HCT116 (cell line): ENCODE measurements at regions not wholly inside any gene's neighbourhood (a gene's known extent, or its start where the extent isn't known, plus 50 kb on each side); places are given as distances from the start of the nearest gene placed in this dataset.
A peak's percentile ranks its signal among the peaks of the same experiment; 100 is the strongest.

ENCODE experiments used
- ATAC-seq: fragments of 200-7000 bp; cut with Tn5 transposase; 2 replicates; pipeline ENCODE4 v1.9.1; 2020; ENCODE audit warnings: mild to moderate bottlenecking, moderate library complexity
- BruUV-seq: library from RNA; stranded (reverse); fragments of 400-500 nt; replicated peaks from 2 replicates; lab custom pipeline; 2021; lab: Mats Ljungman, UMichigan
- CTCF ChIA-PET: fragments of 300-600 bp; sonication (Branson Sonifier 250); formaldehyde crosslinking; loops from one replicate; lab custom pipeline; 2021; ENCODE audit warnings: antibody characterized with exemption; lab: Charles Lee
- POLR2A ChIA-PET: fragments of 300-600, 350-600 bp; sonication (Branson Sonifier 250); formaldehyde crosslinking; loops from one replicate; lab custom pipeline; 2021; ENCODE audit warnings: antibody characterized with exemption; lab: Charles Lee
- RAD21 ChIA-PET, 2 experiments: fragments of 300-600 bp; sonication (Branson Sonifier 250); formaldehyde crosslinking; loops; one replicate each; lab custom pipeline; 2023; ENCODE audit warnings: low total read pairs in 2 of 2; ENCODE audit not compliant: uncharacterized antibody in 2 of 2, unreplicated experiment in 2 of 2, low non-redundant PET in 1 of 2; lab: Charles Lee
- DNase-seq: peaks from one replicate; pipeline ENCODE4 v3.0.0-alpha.2; 2010; ENCODE audit warnings: low read depth, low spot score
- H2AFZ ChIP-seq: fragments of 200-600 bp; shearing (Covaris generic), sonication (generic); 2 replicates; pipeline ENCODE4 v1.6.1; 2017; ENCODE audit warnings: low read depth, mixed run types, mixed read lengths, antibody characterized with exemption, low read length; ENCODE audit not compliant: poor library complexity, severe bottlenecking
- H3K27ac ChIP-seq: 2 replicates; pipeline ENCODE4 v1.5.1; 2012; ENCODE audit warnings: low read depth, low read length
- H3K27me3 ChIP-seq: fragments of 200-600 bp; sonication (generic); 2 replicates; pipeline ENCODE4 v1.6.1; 2016; ENCODE audit warnings: mixed run types, low read length, mixed read lengths; ENCODE audit not compliant: insufficient read depth
- H3K36me3 ChIP-seq, 2 experiments: fragments of 200-500 bp in 1 of 2; fragments of 200-600 bp in 1 of 2; sonication (Bioruptor generic) in 1 of 2; sonication (generic) in 1 of 2; 2 replicates each; pipeline versions ENCODE4 v1.5.1 to v1.6.1; 2014 to 2016; ENCODE audit warnings: low read length in 2 of 2, inconsistent platforms in 1 of 2, mixed read lengths in 1 of 2, mixed run types in 1 of 2; ENCODE audit not compliant: insufficient read depth in 2 of 2, control insufficient read depth in 1 of 2
- H3K4me1 ChIP-seq, 2 experiments: fragments of 200-600 bp in 1 of 2; sonication (generic) in 1 of 2; 2 replicates each; pipeline versions ENCODE4 v1.5.1 to v1.6.1; 2012 to 2017; ENCODE audit warnings: low read length in 2 of 2, inconsistent platforms in 1 of 2, mild to moderate bottlenecking in 1 of 2, mixed read lengths in 1 of 2, mixed run types in 1 of 2, moderate library complexity in 1 of 2; ENCODE audit not compliant: insufficient read depth in 2 of 2, control insufficient read depth in 1 of 2
- H3K4me2 ChIP-seq: fragments of 200-600 bp; sonication (generic); 2 replicates; pipeline ENCODE4 v1.6.1; 2017; ENCODE audit warnings: mixed run types, low read length, mixed read lengths
- H3K4me3 ChIP-seq, 2 experiments: fragments of 200-600 bp in 1 of 2; sonication (generic) in 1 of 2; replicated peaks in 1 of 2; 2 replicates each; pipeline ENCODE4 v1.5.1; 2011 to 2016; ENCODE audit warnings: low read length in 2 of 2, control low read depth in 1 of 2, low read depth in 1 of 2, mild to moderate bottlenecking in 1 of 2, mixed read lengths in 1 of 2, mixed run types in 1 of 2
- H3K79me2 ChIP-seq: fragments of 200-600 bp; sonication (generic); 2 replicates; pipeline ENCODE4 v1.6.1; 2017; ENCODE audit warnings: mild to moderate bottlenecking, mixed run types, low read length, moderate library complexity, mixed read lengths; ENCODE audit not compliant: insufficient read depth
- H3K9ac ChIP-seq: fragments of 200-600 bp; sonication (generic); 2 replicates; pipeline ENCODE4 v1.6.1; 2016; ENCODE audit warnings: low read length, mixed read lengths
- H3K9me2 ChIP-seq: fragments of 200-600 bp; sonication (generic), shearing (Covaris generic); 2 replicates; pipeline ENCODE4 v1.6.1; 2017; ENCODE audit warnings: mixed run types, mild to moderate bottlenecking, moderate library complexity; ENCODE audit not compliant: insufficient read depth
- H3K9me3 ChIP-seq, 2 experiments: fragments of 200-500 bp in 1 of 2; fragments of 200-600 bp in 1 of 2; sonication (Bioruptor generic) in 1 of 2; sonication (generic) in 1 of 2; 2 replicates each; pipeline ENCODE4 v1.6.1; 2014 to 2017; ENCODE audit warnings: low read length in 2 of 2, mixed read lengths in 2 of 2, inconsistent platforms in 1 of 2, low read depth in 1 of 2, mild to moderate bottlenecking in 1 of 2, mixed run types in 1 of 2, moderate library complexity in 1 of 2; ENCODE audit not compliant: control insufficient read depth in 1 of 2, insufficient read depth in 1 of 2
- H4K20me1 ChIP-seq: fragments of 200-600 bp; sonication (generic), shearing (Covaris generic); 2 replicates; pipeline ENCODE4 v1.6.1; 2017; ENCODE audit warnings: mixed run types, mild to moderate bottlenecking, moderate library complexity; ENCODE audit not compliant: insufficient read depth
- EGR1 ChIP-seq: IDR thresholded peaks from 2 replicates; pipeline ENCODE4 v1.6.1; 2012; ENCODE audit warnings: low read depth
- EZH2phosphoT487 ChIP-seq: fragments of 200-600 bp; IDR thresholded peaks from 2 replicates; pipeline ENCODE4 v1.6.1; 2018; ENCODE audit warnings: antibody characterized with exemption, borderline replicate concordance
- JUND ChIP-seq: IDR thresholded peaks from 2 replicates; pipeline ENCODE4 v1.6.1; 2012
- POLR2A ChIP-seq: IDR thresholded peaks from 2 replicates; pipeline ENCODE4 v1.7.0; 2011; ENCODE audit warnings: borderline replicate concordance; ENCODE audit not compliant: insufficient read depth, insufficient read length; ENCODE audit errors: extremely low read depth
- RAD21 ChIP-seq: IDR thresholded peaks from 2 replicates; pipeline ENCODE4 v1.6.1; 2012; ENCODE audit warnings: low read depth, mild to moderate bottlenecking
- intact Hi-C: fragments of 100-400 bp; cut with micrococcal nuclease; formaldehyde crosslinking; loops from 2 replicates; pipeline ENCODE4 v1.10.0; 2022
- TF ChIP-seq, protein P1 (sequence below), 3 experiments: fragments of 200-600 bp in 1 of 3; sonication (generic) in 1 of 3; IDR thresholded peaks in 2 of 3; conservative IDR thresholded peaks in 1 of 3; 2 replicates each; pipeline ENCODE4 v1.5.1; 2012 to 2017; ENCODE audit warnings: low read depth in 2 of 3, low read length in 2 of 3, antibody characterized with exemption in 1 of 3, borderline replicate concordance in 1 of 3, control low read depth in 1 of 3, mild to moderate bottlenecking in 1 of 3, mixed read lengths in 1 of 3, mixed run types in 1 of 3, moderate library complexity in 1 of 3; ENCODE audit not compliant: insufficient read depth in 1 of 3

DNA sequence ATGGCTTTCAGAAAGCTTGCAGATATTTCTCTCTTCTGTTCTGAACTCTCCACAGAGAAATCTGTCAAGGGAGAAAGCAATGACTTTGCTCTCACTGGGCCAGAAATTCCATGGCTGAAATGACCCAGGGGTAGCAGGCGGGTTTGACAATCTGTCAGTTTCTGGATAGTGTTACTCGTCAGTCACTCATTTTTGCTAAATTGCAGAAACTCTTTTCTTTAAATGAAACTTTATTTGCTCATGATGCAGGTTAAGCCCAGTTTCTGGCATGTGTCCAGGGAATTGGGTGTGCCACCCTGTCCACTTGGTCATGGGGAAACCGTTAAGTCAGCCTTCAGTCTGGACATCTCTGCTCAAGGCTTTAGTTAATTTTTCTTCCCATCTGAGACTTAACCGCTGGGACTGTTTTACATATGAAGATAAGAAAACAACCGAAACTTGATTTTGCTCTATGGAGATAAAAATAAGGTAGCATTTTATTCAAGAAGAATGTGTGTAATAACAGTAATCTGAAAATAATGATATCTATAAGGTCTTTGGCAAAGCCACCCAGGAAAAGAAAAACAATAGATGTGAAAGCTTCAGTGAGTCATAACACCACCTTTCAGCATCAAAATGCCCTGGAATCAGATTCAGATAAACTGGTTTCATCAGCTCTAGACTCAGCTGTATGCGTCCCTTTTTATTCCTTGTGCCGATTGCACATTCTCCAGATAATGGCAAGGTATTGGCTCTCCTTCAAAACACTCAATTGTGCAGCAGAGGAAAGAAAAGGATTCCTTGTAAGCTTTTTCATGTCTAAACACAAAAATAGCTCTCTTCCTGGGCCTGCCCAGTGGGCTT, 308.3 kb downstream of the ZSWIM6 start:
- CTCF ChIA-PET: no interaction called here
- H3K9ac ChIP-seq: no peak overlapping the region
- intact Hi-C loops: loop anchor here (5.0 kb wide), 1 partner anchor 478 kb away; the partner anchor contains the start of gene SMIM15

DNA sequence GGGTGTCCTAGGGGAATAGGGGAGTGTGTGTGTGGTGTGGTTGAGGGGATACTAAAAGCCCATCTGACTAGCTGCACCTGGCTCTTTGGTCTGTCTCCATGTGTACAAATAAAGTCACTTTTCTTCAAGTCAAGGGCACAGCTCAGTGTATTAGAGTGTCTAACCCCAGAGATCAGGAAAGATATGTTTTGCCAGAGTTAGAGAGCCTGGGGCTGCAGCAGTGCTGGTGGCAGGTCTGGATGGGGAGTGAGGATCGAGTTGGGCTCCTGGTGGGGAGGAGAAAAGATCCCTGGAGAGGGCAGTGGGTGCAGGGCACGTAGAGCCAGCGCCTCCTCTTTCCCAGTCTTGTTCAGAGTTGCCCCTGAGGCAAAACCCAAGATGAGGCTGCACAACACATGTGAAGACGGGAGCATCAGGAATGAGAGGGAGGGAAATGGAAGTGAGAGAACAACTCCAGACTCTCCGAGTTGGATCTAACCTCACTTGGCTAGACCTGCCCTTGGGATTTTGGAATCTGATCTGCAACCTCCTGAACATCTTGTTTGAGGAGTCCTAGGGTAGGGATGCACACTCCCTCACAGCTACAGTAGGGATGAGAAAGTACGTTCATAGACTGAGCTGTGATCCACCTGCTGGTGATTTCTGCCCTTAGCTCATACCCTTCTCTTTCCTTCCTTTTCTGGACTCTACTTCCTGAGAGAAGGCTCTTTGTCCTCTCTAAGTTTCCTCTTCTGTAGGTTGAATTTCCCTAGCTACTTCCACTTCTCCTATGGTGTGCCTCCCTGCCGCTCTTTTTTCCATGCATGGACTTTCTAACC, 309.9 kb downstream of the ZSWIM6 start:
- RAD21 ChIA-PET: no interaction called here
- H4K20me1 ChIP-seq: no peaks in the 10 kb centered on the region
- no peak overlapping the region for H3K4me3 ChIP-seq
- TF ChIP-seq RAD21 (peak; percentile 34; the same call in 1 of the 2 replicates), EGR1 (no peak)
- TF ChIP-seq, protein P1, sequence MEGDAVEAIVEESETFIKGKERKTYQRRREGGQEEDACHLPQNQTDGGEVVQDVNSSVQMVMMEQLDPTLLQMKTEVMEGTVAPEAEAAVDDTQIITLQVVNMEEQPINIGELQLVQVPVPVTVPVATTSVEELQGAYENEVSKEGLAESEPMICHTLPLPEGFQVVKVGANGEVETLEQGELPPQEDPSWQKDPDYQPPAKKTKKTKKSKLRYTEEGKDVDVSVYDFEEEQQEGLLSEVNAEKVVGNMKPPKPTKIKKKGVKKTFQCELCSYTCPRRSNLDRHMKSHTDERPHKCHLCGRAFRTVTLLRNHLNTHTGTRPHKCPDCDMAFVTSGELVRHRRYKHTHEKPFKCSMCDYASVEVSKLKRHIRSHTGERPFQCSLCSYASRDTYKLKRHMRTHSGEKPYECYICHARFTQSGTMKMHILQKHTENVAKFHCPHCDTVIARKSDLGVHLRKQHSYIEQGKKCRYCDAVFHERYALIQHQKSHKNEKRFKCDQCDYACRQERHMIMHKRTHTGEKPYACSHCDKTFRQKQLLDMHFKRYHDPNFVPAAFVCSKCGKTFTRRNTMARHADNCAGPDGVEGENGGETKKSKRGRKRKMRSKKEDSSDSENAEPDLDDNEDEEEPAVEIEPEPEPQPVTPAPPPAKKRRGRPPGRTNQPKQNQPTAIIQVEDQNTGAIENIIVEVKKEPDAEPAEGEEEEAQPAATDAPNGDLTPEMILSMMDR (IDR thresholded peaks at IDR 0.05 in 2 of 3, conservative IDR thresholded peaks at IDR 0.05 in 1 of 3; ENCODE audit: borderline replicate concordance in 1 of 3, insufficient read depth in 1 of 3, low read depth in 2 of 3, low read length in 2 of 3): peak in 1 of 3 experiments; percentile 7; a peak in 1 of 6 replicates
- TF ChIP-seq, all 23 proteins: peak for 2
- Histone ChIP-seq H3K36me3 (no peaks in the 10 kb centered on the region), H3K9me2 (no peaks in the 10 kb centered on the region), H3K4me2 (no peak overlapping the region), H3K79me2 (no peaks in the 10 kb centered on the region), H3K27me3 (peaks cover 11% of the 10 kb centered on the region), H3K27ac (no peak overlapping the region), H3K9me3 (no peaks in the 10 kb centered on the region), H3K9ac (no peak overlapping the region), H2AFZ (no peak overlapping the region), H3K4me1 (0 out of 4 replicates have a peak, but pooled peaks cover 0 to 4% of the 10 kb centered on the region in 2 experiments)
- no TSS peak for BruUV-seq
- ATAC-seq: no peak
- intact Hi-C loops: loop anchor here (5.0 kb wide), 1 partner anchor 480 kb away; the partner anchor contains the start of gene SMIM15
- ChIA-PET POLR2A (no interaction called here), CTCF (interaction anchor here (1.4 kb wide), 1 partner anchor 587 kb away, joined by 3 read pairs; no protein-coding TSS in a partner anchor)
- DNase-seq: no peak

More for the DNA sequence above, 308.3 kb downstream of the ZSWIM6 start:
- ATAC-seq (no peak), DNase-seq (no peak)
- no peak overlapping the region for H3K27ac ChIP-seq
- H3K9me3 ChIP-seq: no peaks in the 10 kb centered on the region
- H3K4me1 ChIP-seq: 0 out of 4 replicates have a peak, but pooled peaks cover 0 to 4% of the 10 kb centered on the region in 2 experiments
- H3K9me2 ChIP-seq: no peaks in the 10 kb centered on the region
- H3K36me3 ChIP-seq: no peaks in the 10 kb centered on the region
- H2AFZ ChIP-seq: no peak overlapping the region
- no peak overlapping the region for H3K4me2 ChIP-seq
- peaks cover 11% of the 10 kb centered on the region for H3K27me3 ChIP-seq
- POLR2A ChIA-PET: no interaction called here
- H3K4me3 ChIP-seq: no peak overlapping the region
- no TSS peak for BruUV-seq
- RAD21 ChIA-PET: no interaction called here
- TF ChIP-seq JUND: no peak
- no peak for TF ChIP-seq POLR2A
- TF ChIP-seq EZH2phosphoT487: no peak
- TF ChIP-seq, all 23 proteins: peak for 0
- Histone ChIP-seq H3K79me2 (no peaks in the 10 kb centered on the region), H4K20me1 (no peaks in the 10 kb centered on the region)
